ENCODE measurements at regions not wholly inside any gene's neighbourhood (a gene's known extent, or its start where the extent isn't known, plus 50 kb on each side); places are given as distances from the start of the nearest gene placed in this dataset.

DNA sequence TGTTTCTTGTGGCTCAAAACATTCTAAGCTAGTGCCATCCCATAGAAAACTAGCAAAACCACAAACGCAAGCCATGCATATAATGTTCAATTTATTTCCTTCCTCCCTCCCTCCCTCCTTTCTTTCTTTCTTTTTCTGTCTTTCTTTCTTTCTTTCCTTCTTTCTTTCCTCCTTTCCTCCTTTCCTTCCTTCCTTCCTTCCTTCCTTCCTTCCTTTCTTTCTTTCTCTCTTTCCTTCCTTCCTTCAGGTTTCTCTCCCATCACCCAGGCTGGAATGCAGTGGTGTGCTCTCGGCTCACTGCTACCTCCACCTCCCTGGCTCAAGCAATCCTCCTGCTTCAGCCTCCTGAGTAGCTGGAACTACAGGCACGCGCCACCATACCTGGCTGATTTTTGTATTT lies 492.8 kb upstream of the PROK2 start:
- Histone ChIP-seq H3K23me2 (ENCODE audit: low read depth, low read length) (no peaks in the 10 kb centered on the region; the same call in 1 of the 2 replicates), H2AK5ac (ENCODE audit: low read depth, low read length) (no peak overlapping the region), H4K20me1 (replicated peaks in 1 of 2; ENCODE audit: control insufficient read depth in 1 of 2, insufficient read depth in 2 of 2, low read length in 2 of 2) (no peaks in the 10 kb centered on the region), H2AFZ (ENCODE audit: low read length) (no peak overlapping the region), H3K9me3 (ENCODE audit: insufficient read depth in 2 of 2, low read depth in 1 of 2, low read length in 1 of 2) (no peaks in the 10 kb centered on the region), H3K56ac (replicated peaks; ENCODE audit: insufficient read length, low read depth, low read length) (no peak overlapping the region), H4K8ac (ENCODE audit: extremely low read depth, insufficient read depth, low read length) (no peak overlapping the region), H3K79me1 (ENCODE audit: low read depth, low read length) (no peaks in the 10 kb centered on the region), H3K14ac (ENCODE audit: insufficient read length) (no peak overlapping the region), H2BK120ac (replicated peaks; ENCODE audit: low read depth, low read length) (no peak overlapping the region), H4K91ac (replicated peaks; ENCODE audit: insufficient read length, low read length) (no peak overlapping the region), H2BK15ac (ENCODE audit: low read length) (no peak overlapping the region), H3K18ac (ENCODE audit: extremely low read depth, low read length) (no peak overlapping the region), H2BK12ac (ENCODE audit: low read depth, low read length) (no peak overlapping the region), H4K5ac (ENCODE audit: insufficient read length, low read depth, low read length) (no peak overlapping the region), H2BK20ac (ENCODE audit: low read length) (no peak overlapping the region), H3K36me3 (ENCODE audit: control insufficient read depth in 2 of 4, insufficient read depth in 4 of 4, low read length in 3 of 4) (no peaks in the 10 kb centered on the region), H3K79me2 (ENCODE audit: control insufficient read depth in 1 of 2, insufficient read depth in 2 of 2, low read length in 2 of 2) (no peaks in the 10 kb centered on the region), H3K4ac (replicated peaks; ENCODE audit: insufficient read length, low read depth, low read length) (no peak overlapping the region), H3K27me3 (replicated peaks in 1 of 4; ENCODE audit: control insufficient read depth in 3 of 4, extremely low read depth in 1 of 4, insufficient read depth in 3 of 4, low read length in 3 of 4) (no peaks in the 10 kb centered on the region), H2BK5ac (ENCODE audit: low read depth, low read length) (no peak overlapping the region), H3K4me2 (ENCODE audit: insufficient read depth in 1 of 2, low read depth in 2 of 2, low read length in 2 of 2) (no peak overlapping the region), H3K4me1 (replicated peaks in 1 of 4; ENCODE audit: control insufficient read depth in 3 of 4, insufficient read depth in 4 of 4, low read length in 3 of 4) (peaks cover 0 to 4% (median 2%) of the 10 kb centered on the region in 4 experiments; a peak in 3 of 7 replicates), H3K4me3 (ENCODE audit: extremely low read depth in 1 of 4, insufficient read depth in 2 of 4, low read depth in 3 of 4, low read length in 4 of 4) (no peak overlapping the region), H3K23ac (ENCODE audit: insufficient read length) (no peak overlapping the region), H3K9ac (replicated peaks in 1 of 4; ENCODE audit: extremely low read depth in 1 of 4, low read depth in 3 of 4, low read length in 3 of 4) (no peak overlapping the region), H3K27ac (ENCODE audit: low read depth, low read length) (no peak overlapping the region)
- no peak for DNase-seq (ENCODE audit: low read depth in 1 of 2, low spot score in 2 of 2)
- no peak for FAIRE-seq
- 88% methylated on average over 4 of the region's 4 CpGs; no CpG with 5 or more reads in 1 of the 2 experiments for WGBS, 2 experiments (ENCODE audit: extremely low coverage in 1 of 2, insufficient coverage in 1 of 2, insufficient read length in 1 of 2, insufficient replicate concordance in 2 of 2, low coverage in 1 of 2, low lambda C conversion rate in 2 of 2, missing lambda C conversion rate in 1 of 2)
- ChIA-PET CTCF (ENCODE audit: partially characterized antibody) (interaction anchor here (1.5 kb wide), 1 partner anchor 611 kb away, joined by 4 read pairs; no protein-coding TSS in a partner anchor), POLR2A (ENCODE audit: partially characterized antibody) (no interaction called here)
- no peak for TF ChIP-seq SP4 (IDR thresholded peaks at IDR 0.05; ENCODE audit: low read length)
- TF ChIP-seq, protein P1, sequence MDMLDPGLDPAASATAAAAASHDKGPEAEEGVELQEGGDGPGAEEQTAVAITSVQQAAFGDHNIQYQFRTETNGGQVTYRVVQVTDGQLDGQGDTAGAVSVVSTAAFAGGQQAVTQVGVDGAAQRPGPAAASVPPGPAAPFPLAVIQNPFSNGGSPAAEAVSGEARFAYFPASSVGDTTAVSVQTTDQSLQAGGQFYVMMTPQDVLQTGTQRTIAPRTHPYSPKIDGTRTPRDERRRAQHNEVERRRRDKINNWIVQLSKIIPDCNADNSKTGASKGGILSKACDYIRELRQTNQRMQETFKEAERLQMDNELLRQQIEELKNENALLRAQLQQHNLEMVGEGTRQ (IDR thresholded peaks at IDR 0.05; ENCODE audit: low read length): no peak

Data from H1 (cell line).